ENCODE measurements at regions not wholly inside any gene's neighbourhood (a gene's known extent, or its start where the extent isn't known, plus 50 kb on each side); places are given as distances from the start of the nearest gene placed in this dataset.

DNA sequence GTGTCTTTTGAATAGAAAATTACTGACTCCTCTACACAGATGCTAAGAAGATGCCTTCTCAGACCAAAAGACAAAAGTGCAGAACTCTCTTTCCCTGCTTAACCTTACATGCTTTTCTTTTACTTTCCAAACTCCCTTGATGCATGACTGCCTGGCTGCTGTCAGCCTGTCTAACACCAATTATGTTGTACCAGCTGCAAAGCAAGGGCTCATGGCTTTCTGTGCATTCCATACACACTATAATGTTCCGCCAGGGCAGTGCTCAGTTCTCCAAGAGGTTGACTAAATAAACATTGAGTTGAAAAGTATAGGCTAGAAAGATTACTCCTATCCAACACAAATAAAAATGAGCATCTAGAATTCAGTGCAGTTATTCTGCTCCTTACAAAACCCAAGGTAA is 330.4 kb upstream of the NBEA start:
- TF ChIP-seq, protein P1, sequence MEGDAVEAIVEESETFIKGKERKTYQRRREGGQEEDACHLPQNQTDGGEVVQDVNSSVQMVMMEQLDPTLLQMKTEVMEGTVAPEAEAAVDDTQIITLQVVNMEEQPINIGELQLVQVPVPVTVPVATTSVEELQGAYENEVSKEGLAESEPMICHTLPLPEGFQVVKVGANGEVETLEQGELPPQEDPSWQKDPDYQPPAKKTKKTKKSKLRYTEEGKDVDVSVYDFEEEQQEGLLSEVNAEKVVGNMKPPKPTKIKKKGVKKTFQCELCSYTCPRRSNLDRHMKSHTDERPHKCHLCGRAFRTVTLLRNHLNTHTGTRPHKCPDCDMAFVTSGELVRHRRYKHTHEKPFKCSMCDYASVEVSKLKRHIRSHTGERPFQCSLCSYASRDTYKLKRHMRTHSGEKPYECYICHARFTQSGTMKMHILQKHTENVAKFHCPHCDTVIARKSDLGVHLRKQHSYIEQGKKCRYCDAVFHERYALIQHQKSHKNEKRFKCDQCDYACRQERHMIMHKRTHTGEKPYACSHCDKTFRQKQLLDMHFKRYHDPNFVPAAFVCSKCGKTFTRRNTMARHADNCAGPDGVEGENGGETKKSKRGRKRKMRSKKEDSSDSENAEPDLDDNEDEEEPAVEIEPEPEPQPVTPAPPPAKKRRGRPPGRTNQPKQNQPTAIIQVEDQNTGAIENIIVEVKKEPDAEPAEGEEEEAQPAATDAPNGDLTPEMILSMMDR (conservative IDR thresholded peaks at IDR 0.05; ENCODE audit: control insufficient read depth, insufficient read depth, low read depth, low read length) = no peak
- H3K4me3 ChIP-seq (ENCODE audit: control insufficient read depth, low read depth, low read length) = no peak overlapping the region
- no peak for DNase-seq (ENCODE audit: low read depth)

DNA sequence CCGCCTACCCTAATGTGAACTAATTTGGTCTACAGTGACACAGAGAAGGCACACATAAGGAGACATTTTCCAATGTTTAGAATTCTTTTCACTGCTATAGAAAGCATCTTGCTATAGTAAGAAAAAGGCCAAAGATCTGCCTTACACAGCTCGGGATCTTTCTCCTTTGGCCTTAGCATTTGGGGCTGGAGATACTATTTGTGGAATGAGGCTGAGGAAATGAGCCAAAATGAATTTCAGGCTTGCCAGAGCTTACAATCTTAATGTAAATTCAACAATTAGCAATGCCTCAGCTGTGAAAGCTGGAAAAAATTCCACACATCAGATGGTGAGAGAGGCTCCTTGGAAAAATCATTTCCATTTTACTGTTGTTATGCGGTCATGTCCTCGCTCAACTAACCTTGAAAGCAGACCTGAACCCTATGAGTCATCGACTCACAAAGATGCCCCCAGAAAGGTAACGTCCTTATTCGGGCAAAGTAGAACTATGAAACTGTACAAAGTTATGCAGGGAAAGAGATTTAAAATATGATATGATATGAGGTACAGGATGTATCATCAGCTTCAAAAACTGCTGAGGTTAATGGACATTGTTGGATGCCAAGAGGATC is 324.5 kb upstream of the NBEA start:
- TF ChIP-seq, protein P1 (conservative IDR thresholded peaks at IDR 0.05; ENCODE audit: control insufficient read depth, insufficient read depth, low read depth, low read length) = no peak
- no peak for DNase-seq (ENCODE audit: low read depth)
- no peak overlapping the region for H3K4me3 ChIP-seq (ENCODE audit: control insufficient read depth, low read depth, low read length)

DNA sequence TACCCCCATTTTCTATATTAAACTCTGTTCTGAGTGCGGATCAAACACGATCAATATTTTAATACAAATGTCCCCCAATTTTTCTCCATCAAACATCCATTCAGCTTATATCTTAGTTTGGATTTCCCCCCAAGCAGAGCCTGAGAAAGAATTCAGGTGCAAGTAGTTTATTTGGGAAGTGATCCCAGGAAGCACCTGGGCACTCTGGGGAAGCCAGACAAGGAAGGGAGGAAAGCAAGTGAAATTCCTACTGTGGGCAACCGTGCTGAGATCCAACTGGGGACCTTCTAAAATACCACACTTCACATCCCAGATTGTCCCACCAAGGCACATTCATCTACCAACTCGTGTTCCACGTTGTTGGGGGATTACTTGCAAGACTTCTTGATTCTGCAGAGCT is 323.4 kb upstream of the NBEA start:
- TF ChIP-seq, protein P1 (conservative IDR thresholded peaks at IDR 0.05; ENCODE audit: control insufficient read depth, insufficient read depth, low read depth, low read length) = no peak
- H3K4me3 ChIP-seq (ENCODE audit: control insufficient read depth, low read depth, low read length) = no peak overlapping the region
- DNase-seq (ENCODE audit: low read depth) = no peak

DNA sequence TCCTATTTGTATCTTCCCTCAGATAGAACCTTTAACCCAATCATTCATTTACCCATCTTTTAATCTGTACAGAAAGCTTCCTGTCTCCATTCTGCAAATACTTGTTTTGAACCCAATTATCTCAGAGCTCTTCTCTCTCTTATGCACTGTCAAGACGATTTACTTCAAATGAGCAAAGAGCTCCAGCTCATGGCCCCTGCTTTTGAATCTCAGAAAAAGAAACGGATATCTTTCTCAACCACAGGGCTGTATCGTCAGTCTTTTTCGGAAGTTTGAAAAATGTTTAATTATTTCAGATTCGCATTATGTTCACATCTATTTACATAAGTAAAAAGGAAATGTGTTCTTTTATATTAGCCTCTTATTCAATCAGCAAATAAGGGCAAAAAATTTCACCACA is 322.7 kb upstream of the NBEA start:
- TF ChIP-seq, protein P1 (conservative IDR thresholded peaks at IDR 0.05; ENCODE audit: control insufficient read depth, insufficient read depth, low read depth, low read length) = no peak
- no peak for DNase-seq (ENCODE audit: low read depth)
- H3K4me3 ChIP-seq (ENCODE audit: control insufficient read depth, low read depth, low read length) = no peak overlapping the region

DNA sequence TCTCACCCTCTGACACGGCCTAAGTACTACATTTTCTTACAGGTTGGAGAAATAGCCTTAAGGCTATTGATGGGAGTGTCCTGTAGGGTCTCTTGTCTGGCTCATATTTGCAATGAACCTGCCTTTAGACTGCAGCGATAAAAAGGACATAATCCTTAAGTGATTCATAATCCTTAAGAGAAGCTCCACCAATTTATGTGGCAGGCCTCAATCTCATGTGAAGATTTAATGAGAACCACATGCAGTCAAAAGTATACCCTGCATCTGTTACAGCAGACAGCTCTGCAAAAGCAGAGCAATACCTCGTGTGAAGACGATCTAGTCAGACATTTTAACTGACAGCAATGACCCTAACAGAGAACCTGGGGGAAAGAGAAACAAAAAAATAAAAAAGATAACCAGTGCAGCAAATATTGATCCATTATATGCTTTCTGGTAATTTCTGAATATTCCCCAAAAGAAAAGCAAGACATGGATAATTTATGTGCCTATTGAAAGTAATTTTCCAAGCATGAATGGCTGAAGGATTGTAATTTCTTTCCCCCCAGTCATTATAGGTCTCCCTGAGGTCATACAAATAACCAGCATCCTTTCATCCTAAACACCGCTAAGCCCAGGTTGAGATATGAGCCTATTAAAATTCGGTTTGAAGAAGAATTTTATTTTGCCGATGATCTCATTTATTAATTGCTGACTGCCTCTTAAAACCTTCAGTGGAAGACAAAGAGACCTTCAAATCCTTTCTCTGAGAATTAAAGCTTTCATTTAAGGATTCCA is 321.8 kb upstream of the NBEA start:
- DNase-seq (ENCODE audit: low read depth) = no peak
- H3K4me3 ChIP-seq (ENCODE audit: control insufficient read depth, low read depth, low read length) = no peak overlapping the region
- TF ChIP-seq, protein P1 (conservative IDR thresholded peaks at IDR 0.05; ENCODE audit: control insufficient read depth, insufficient read depth, low read depth, low read length) = no peak

DNA sequence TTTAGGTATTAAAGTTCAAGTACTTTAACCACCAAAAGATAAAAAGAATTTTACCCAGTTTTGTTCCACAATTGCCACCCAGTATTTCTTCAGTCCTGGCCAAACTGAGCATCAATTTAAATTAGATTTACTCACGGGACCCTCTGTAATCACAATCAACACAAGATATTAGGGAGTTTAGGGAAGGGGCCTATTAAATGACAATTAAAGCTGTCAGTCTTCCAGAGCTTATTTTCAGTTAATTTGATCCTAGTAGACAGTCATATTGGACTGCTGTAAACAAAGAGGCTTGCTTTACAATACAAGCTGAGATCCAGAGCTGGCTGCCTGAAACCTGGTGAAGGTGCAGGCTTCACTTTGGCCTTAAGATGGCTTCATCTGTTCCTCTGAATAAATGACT is 321.2 kb upstream of the NBEA start:
- TF ChIP-seq, protein P1 (conservative IDR thresholded peaks at IDR 0.05; ENCODE audit: control insufficient read depth, insufficient read depth, low read depth, low read length) = no peak
- no peak for DNase-seq (ENCODE audit: low read depth)
- H3K4me3 ChIP-seq (ENCODE audit: control insufficient read depth, low read depth, low read length) = no peak overlapping the region
